ENCODE measurements at regions not wholly inside any gene's neighbourhood (a gene's known extent, or its start where the extent isn't known, plus 50 kb on each side); places are given as distances from the start of the nearest gene placed in this dataset.

GRCh38 chr4:85406185-85406584, 68.8 kb upstream of the ARHGAP24 start:
- no peak for FAIRE-seq

GRCh38 chr4:85407546-85407945, 67.4 kb upstream of the ARHGAP24 start:
- FAIRE-seq = no peak

GRCh38 chr4:85408301-85408700, 66.6 kb upstream of the ARHGAP24 start:
- no peak for FAIRE-seq

GRCh38 chr4:85409251-85409650, 65.7 kb upstream of the ARHGAP24 start:
- no peak for FAIRE-seq

GRCh38 chr4:85411386-85411785, 63.6 kb upstream of the ARHGAP24 start:
- FAIRE-seq = no peak

- FAIRE-seq = no peak
Observed at GRCh38 chr4:85414972-85415371, 60.0 kb upstream of the ARHGAP24 start.

- FAIRE-seq = no peak
Observed at GRCh38 chr4:85416094-85416493, 58.9 kb upstream of the ARHGAP24 start.

- no peak for FAIRE-seq
Observed at GRCh38 chr4:85419103-85419502, 55.8 kb upstream of the ARHGAP24 start.

GRCh38 chr4:85420831-85421230, 54.1 kb upstream of the ARHGAP24 start:
- FAIRE-seq = no peak

- no peak for FAIRE-seq
Observed at GRCh38 chr4:85423431-85423830, 51.5 kb upstream of the ARHGAP24 start.

Data from endometrium (tissue), 2 donors.